SJCRH30 (cell line): ENCODE measurements at regions not wholly inside any gene's neighbourhood (a gene's known extent, or its start where the extent isn't known, plus 50 kb on each side); places are given as distances from the start of the nearest gene placed in this dataset.

ENCODE experiments used
- DNase-seq, 2 experiments: peaks; one replicate each; pipeline ENCODE4 v3.0.0-alpha.2; 2015 to 2020
- H3K27ac ChIP-seq: fragments of 250-450 bp; sonication (Bioruptor Pico); 2 replicates; pipeline ENCODE4 v1.5.1; 2020; ENCODE audit warnings: mild to moderate bottlenecking, moderate library complexity
- H3K27me3 ChIP-seq: fragments of 250-450 bp; sonication (Bioruptor Pico); 2 replicates; pipeline ENCODE4 v1.5.1; 2020; ENCODE audit warnings: mild to moderate bottlenecking, moderate library complexity
- H3K36me3 ChIP-seq: fragments of 250-450 bp; sonication (Bioruptor Pico); 2 replicates; pipeline ENCODE4 v1.5.1; 2020; ENCODE audit warnings: mild to moderate bottlenecking, moderate library complexity
- H3K4me1 ChIP-seq: fragments of 250-450 bp; sonication (Bioruptor Pico); 2 replicates; pipeline ENCODE4 v1.5.1; 2020; ENCODE audit warnings: mild to moderate bottlenecking, moderate library complexity
- H3K4me3 ChIP-seq: fragments of 250-450 bp; sonication (Bioruptor Pico); 2 replicates; pipeline ENCODE4 v1.5.1; 2020; ENCODE audit warnings: mild to moderate bottlenecking, moderate library complexity
- H3K9me3 ChIP-seq: fragments of 250-450 bp; sonication (Bioruptor Pico); replicated peaks from 2 replicates; pipeline ENCODE4 v1.5.1; 2020; ENCODE audit warnings: mild to moderate bottlenecking, moderate library complexity

DNA sequence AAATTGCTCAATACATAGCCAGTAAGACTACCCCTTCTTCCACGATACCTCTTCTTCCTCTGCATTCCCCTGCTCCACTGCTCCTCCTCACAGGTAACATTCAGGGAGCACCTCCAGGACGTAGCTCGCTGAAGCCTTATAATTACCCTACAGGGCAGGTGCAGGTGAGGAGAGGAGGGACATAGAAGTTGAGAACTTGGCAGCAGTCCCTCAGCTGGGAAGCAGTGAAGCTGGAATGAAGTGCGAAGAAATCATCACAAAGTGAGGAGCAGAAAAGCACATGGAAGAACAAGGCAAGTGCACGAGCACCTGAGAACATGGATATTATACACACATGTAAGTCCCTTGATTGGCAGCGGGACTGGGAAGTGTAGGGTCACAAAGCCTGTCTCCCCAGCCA is 118.2 kb downstream of the HSD17B3 start:
- H3K9me3 ChIP-seq: no peaks in the 10 kb centered on the region; the same call in 1 of the 2 replicates
- no peak for DNase-seq
- H3K27ac ChIP-seq: no peak overlapping the region
- H3K4me3 ChIP-seq: no peak overlapping the region
- H3K4me1 ChIP-seq: peaks cover 14% of the 10 kb centered on the region; the same call in 1 of the 2 replicates
- H3K27me3 ChIP-seq: no peaks in the 10 kb centered on the region
- no peaks in the 10 kb centered on the region for H3K36me3 ChIP-seq

DNA sequence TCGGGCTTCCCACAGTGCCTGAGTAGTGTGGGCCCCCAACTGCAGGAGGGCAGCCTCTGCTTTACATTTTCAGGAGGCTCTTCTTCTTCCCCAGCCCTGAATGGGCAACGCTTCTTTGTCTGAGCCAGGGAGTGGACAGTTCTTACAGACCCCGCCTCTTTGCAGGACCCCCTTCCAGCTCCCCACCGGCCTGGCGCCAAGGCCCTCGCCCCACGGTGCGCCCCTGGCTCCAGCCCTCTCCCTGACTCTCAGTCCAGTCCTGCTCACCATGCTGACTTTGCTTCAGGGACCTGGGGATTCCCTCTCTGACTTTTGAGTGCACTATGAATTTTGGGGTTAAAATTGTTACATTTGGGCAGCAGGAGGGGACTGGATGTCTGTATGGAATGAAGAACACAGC is 123.8 kb downstream of the HSD17B3 start:
- H3K4me3 ChIP-seq: no peak overlapping the region
- DNase-seq: peak in 1 of 2 experiments; percentile 20
- peaks cover 28% of the 10 kb centered on the region for H3K4me1 ChIP-seq
- H3K36me3 ChIP-seq: no peaks in the 10 kb centered on the region
- H3K9me3 ChIP-seq: no peaks in the 10 kb centered on the region
- peak overlapping the region; percentile 82 for H3K27ac ChIP-seq
- H3K27me3 ChIP-seq: no peaks in the 10 kb centered on the region

- Histone ChIP-seq H3K36me3 (no peaks in the 10 kb centered on the region), H3K4me1 (peaks cover 28% of the 10 kb centered on the region), H3K9me3 (no peaks in the 10 kb centered on the region), H3K4me3 (peak overlapping the region; percentile 10; the same call in 1 of the 2 replicates), H3K27me3 (no peaks in the 10 kb centered on the region), H3K27ac (peak overlapping the region; percentile 82)
- DNase-seq: no peak
Observed at GRCh38 chr9:96177719-96178028, 124.3 kb downstream of the HSD17B3 start.

DNA sequence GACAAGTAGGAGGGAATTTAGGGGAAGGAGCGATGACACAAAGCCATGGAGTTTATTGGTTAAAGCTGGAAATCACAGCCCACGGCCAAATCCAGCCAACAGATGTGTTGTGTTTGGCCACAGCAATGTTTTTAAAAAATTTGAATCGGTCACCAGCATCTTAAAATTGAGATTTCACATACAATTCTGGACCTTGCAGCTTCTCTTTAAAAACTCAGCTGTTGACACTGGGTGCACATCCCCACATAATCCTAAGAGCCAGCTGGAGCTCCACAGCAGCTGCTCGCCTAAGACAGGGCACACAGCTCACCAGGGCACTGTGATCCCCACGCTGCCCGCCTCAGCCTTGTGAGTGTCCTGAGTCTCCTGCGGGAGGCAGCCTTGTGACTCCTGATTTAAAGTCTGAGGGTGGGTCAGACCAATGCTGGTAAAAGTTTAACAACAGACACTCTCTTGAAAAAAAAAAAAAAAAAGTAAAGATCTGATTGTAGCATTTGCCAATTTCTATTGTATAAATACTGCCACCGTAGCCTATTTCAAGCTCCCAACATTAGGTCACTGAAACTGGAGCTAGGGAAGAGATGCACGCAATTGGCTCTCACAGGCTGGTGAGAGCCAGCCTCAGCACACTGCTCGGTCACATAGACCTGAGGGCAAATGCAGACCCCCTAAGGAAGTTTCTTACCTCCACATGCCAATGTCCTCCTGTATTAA is 124.8 kb downstream of the HSD17B3 start:
- Histone ChIP-seq H3K4me1 (peaks cover 28% of the 10 kb centered on the region), H3K27ac (peak overlapping the region; percentile 82), H3K4me3 (peak overlapping the region; percentile 10; the same call in 1 of the 2 replicates), H3K9me3 (no peaks in the 10 kb centered on the region), H3K36me3 (no peaks in the 10 kb centered on the region), H3K27me3 (no peaks in the 10 kb centered on the region)
- DNase-seq: peak; percentile 97 to 98

DNA sequence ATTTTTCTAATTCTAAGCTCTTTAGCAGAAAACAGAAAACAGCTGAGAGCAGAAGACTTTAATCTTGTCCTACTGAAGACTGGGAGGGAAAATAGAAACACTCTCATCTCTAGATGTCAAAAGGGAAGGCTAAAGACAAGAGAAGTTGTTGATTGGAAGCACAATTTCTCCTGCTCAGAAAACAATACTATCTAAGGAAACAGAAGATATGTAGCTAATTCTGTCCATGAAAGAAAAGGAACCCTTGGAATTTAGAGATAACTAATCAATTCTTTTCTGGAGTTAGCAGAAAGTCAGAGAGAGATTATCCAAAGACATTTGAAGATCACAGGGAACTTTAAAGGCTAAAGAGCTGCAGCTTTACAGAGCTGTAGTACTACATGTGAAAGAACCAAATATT is 126.2 kb downstream of the HSD17B3 start:
- Histone ChIP-seq H3K27ac (peak overlapping the region; percentile 82; the same call in 1 of the 2 replicates), H3K27me3 (no peaks in the 10 kb centered on the region), H3K4me1 (peaks cover 36% of the 10 kb centered on the region), H3K4me3 (no peak overlapping the region), H3K9me3 (no peaks in the 10 kb centered on the region), H3K36me3 (no peaks in the 10 kb centered on the region)
- no peak for DNase-seq

DNA sequence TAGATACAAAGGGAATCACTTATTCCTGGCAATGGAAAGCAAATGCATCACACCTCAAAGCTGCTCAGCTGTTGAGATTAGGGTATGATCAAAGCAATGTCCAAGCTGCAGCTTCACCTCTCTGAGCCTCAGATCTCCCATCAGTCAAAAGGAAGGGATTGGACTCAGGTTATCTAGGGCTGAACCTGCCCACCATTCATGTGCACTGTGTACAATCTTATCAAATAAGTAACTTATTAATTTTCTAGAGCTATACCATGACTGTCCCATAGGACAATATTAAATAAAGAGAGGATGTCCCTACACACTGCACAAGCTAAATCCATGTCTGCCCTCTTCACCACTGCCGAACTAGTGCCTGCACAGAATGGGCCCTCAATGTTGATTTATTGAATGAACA is 127.0 kb downstream of the HSD17B3 start:
- no peak overlapping the region for H3K27ac ChIP-seq
- no peak overlapping the region for H3K4me3 ChIP-seq
- no peak for DNase-seq
- H3K27me3 ChIP-seq: no peaks in the 10 kb centered on the region
- H3K9me3 ChIP-seq: no peaks in the 10 kb centered on the region
- peaks cover 44% of the 10 kb centered on the region for H3K4me1 ChIP-seq
- no peaks in the 10 kb centered on the region for H3K36me3 ChIP-seq

DNA sequence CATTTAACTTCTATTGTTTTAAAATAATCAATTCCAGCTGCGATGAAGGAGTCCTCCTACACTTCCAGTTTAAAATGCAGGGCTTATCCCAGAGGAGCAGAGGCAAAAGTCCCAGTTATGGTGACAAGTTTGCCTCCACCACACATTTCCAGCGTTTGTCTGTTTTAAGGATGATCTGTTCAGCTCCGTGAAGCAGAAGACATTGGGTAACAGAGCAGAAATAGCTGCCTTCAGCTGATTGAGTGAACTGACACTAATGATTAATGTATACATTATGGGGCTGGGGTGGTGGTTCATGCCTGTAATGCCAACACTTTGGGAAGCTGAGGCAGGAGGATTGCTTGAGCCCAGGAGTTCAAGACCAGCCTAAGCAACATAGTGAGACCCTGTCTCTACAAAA is 127.6 kb downstream of the HSD17B3 start:
- H3K36me3 ChIP-seq: no peaks in the 10 kb centered on the region
- no peaks in the 10 kb centered on the region for H3K9me3 ChIP-seq
- no peak overlapping the region for H3K4me3 ChIP-seq
- peaks cover 48% of the 10 kb centered on the region for H3K4me1 ChIP-seq
- H3K27ac ChIP-seq: no peak overlapping the region
- no peaks in the 10 kb centered on the region for H3K27me3 ChIP-seq
- DNase-seq: no peak

GRCh38 chr9:96173640-96174039 is 128.3 kb downstream of the HSD17B3 start:
- Histone ChIP-seq H3K27me3 (no peaks in the 10 kb centered on the region), H3K36me3 (no peaks in the 10 kb centered on the region), H3K4me1 (peaks cover 55% of the 10 kb centered on the region), H3K9me3 (no peaks in the 10 kb centered on the region), H3K4me3 (no peak overlapping the region), H3K27ac (no peak overlapping the region)
- DNase-seq: no peak

- Histone ChIP-seq H3K27me3 (no peaks in the 10 kb centered on the region), H3K4me3 (no peak overlapping the region), H3K27ac (no peak overlapping the region), H3K36me3 (no peaks in the 10 kb centered on the region), H3K9me3 (no peaks in the 10 kb centered on the region), H3K4me1 (peaks cover 56% of the 10 kb centered on the region)
- no peak for DNase-seq
Observed at GRCh38 chr9:96172797-96173196, 129.2 kb downstream of the HSD17B3 start.

GRCh38 chr9:96171728-96172127 is 130.2 kb downstream of the HSD17B3 start:
- Histone ChIP-seq H3K36me3 (no peaks in the 10 kb centered on the region), H3K9me3 (no peaks in the 10 kb centered on the region), H3K27ac (no peak overlapping the region), H3K4me3 (no peak overlapping the region), H3K27me3 (no peaks in the 10 kb centered on the region), H3K4me1 (peaks cover 54% of the 10 kb centered on the region)
- no peak for DNase-seq

- Histone ChIP-seq H3K27me3 (no peaks in the 10 kb centered on the region), H3K9me3 (no peaks in the 10 kb centered on the region), H3K27ac (peak overlapping the region; percentile 83), H3K4me3 (peak overlapping the region; percentile 18), H3K4me1 (peaks cover 38% of the 10 kb centered on the region), H3K36me3 (no peaks in the 10 kb centered on the region)
- peak; percentile 83 for DNase-seq
Observed at GRCh38 chr9:96169901-96170300, 132.1 kb downstream of the HSD17B3 start.

DNA sequence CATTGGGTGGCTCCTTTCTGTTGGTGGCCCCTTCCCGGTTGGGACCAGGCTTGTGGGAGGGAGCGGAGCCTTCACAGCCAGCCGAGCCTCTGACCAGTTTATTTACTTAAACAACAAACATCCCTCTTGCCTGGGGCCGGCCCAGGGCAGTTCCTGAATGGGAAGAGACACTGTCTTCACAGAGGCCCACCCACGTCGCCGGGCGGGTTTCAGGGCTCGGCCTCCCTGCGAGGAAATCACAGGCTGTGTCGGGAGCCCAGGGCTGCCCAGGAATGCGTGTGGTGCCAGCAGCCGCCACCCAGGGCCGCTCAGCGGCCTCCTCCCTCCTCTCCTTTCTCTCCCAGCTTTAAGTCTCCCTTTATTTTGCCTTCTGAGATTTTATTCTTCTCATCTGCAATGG is 132.5 kb downstream of the HSD17B3 start:
- Histone ChIP-seq H3K27ac (peak overlapping the region; percentile 83), H3K36me3 (no peaks in the 10 kb centered on the region), H3K9me3 (no peaks in the 10 kb centered on the region), H3K4me1 (peaks cover 38% of the 10 kb centered on the region), H3K4me3 (peak overlapping the region; percentile 18), H3K27me3 (no peaks in the 10 kb centered on the region)
- DNase-seq: peak; percentile 99 to 100

- Histone ChIP-seq H3K4me3 (peak overlapping the region; percentile 18), H3K9me3 (no peaks in the 10 kb centered on the region), H3K27ac (peak overlapping the region; percentile 83), H3K36me3 (no peaks in the 10 kb centered on the region), H3K4me1 (peaks cover 38% of the 10 kb centered on the region), H3K27me3 (no peaks in the 10 kb centered on the region)
- DNase-seq: no peak
Observed at GRCh38 chr9:96168882-96169281, 133.1 kb downstream of the HSD17B3 start.

DNA sequence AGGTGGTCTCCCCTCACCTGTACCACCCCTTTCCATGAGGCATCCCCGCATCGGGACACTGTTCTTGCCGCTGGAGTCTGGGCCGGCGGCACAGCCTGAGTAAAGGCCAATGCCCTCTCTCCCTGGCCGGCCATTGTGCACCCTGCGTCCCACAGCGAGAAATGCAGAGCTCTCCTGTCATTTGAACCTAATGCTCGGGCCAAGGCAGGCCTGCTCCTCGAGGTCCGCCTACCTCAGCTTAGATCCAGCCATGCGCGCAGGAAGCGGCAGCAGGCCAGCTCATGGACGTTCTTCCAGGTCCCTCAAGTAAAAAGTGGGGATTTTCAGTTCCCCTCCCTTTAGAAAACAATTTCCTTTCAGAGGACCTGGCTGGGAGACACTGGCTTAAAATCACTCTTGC is 135.0 kb downstream of the HSD17B3 start:
- Histone ChIP-seq H3K4me3 (no peak overlapping the region), H3K27me3 (no peaks in the 10 kb centered on the region), H3K36me3 (no peaks in the 10 kb centered on the region), H3K9me3 (no peaks in the 10 kb centered on the region), H3K27ac (no peak overlapping the region), H3K4me1 (peaks cover 38% of the 10 kb centered on the region)
- no peak for DNase-seq

DNA sequence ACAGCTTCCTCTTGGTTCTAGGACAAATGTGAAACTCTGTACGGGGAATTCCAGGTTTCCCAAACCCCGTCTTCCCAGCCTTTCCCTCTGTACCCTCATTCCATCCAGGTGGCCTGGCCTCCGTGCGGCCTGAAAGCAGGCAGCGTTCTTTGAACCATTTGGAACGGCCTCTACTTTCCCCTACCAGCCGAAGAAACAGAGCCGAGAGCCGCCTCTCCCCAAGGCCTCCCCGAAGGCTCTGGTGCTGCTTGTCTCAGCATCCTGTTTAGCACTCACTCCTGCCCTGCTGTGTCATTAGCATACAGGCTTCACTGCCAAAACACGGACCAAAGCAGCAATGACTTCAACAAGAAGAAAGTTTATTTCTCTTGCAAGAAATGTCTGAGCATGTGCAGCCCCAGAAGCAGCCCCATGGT is 137.7 kb downstream of the HSD17B3 start:
- no peak overlapping the region for H3K4me3 ChIP-seq
- H3K27me3 ChIP-seq: no peaks in the 10 kb centered on the region
- H3K4me1 ChIP-seq: peaks cover 19% of the 10 kb centered on the region
- no peak for DNase-seq
- H3K27ac ChIP-seq: no peak overlapping the region
- H3K36me3 ChIP-seq: no peaks in the 10 kb centered on the region
- no peaks in the 10 kb centered on the region; the same call in 1 of the 2 replicates for H3K9me3 ChIP-seq

- H3K27me3 ChIP-seq: no peaks in the 10 kb centered on the region
- no peaks in the 10 kb centered on the region for H3K36me3 ChIP-seq
- H3K4me3 ChIP-seq: no peak overlapping the region
- peaks cover 19% of the 10 kb centered on the region for H3K4me1 ChIP-seq
- H3K9me3 ChIP-seq: no peaks in the 10 kb centered on the region; the same call in 1 of the 2 replicates
- DNase-seq: no peak
- H3K27ac ChIP-seq: no peak overlapping the region
Observed at GRCh38 chr9:96163712-96164111, 138.3 kb downstream of the HSD17B3 start.
